D341Med (cell line): ENCODE measurements at regions not wholly inside any gene's neighbourhood (a gene's known extent, or its start where the extent isn't known, plus 50 kb on each side); places are given as distances from the start of the nearest gene placed in this dataset.
"Not testable (repeated sequence)": the region's sequence is repeated elsewhere in the genome, so short reads cannot be mapped to it uniquely, and the experiment has no call there.

Experiments used
- DNase-seq: peaks from one replicate; pipeline ENCODE4 v3.0.0; 2012; ENCODE audit warnings: low spot score

DNA sequence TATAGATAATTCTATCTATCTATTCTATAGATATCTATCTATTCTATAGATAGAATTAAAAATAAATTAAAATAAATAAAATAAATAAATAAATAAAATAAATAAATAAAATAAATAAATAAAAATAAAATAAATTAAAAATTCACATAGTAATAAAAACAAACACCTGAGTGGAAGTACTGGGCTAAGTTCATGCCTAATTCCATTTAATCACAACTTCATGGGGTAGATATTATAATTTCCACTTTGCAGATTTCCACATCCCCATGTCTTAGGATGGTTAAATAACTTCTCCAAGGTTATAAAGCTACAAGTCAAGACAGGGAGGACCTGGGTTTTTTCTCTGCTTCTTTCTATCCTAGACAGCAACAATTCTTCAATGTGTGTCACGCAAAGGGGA lies 261.4 kb upstream of the MEX3C start:
- DNase-seq = no peak

DNA sequence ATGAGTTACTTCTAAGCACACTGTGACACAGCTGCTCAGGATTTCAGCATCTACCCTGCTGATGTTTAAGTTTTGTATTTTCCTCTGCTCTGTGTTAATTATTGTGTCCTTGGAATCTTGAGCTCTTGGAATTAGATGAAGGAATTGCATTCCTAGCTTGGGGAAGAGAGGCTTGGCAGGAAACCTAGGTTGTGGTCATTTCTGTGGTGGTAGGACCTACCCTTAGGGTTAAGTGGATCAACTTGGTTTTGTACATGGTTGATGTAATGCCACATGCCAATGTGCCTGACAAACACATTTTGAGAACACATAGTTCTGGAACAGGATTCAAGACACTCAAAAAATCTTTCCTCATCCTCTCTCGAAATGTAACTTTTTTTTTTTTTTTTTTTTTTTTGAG lies 264.5 kb upstream of the MEX3C start:
- DNase-seq = no peak

DNA sequence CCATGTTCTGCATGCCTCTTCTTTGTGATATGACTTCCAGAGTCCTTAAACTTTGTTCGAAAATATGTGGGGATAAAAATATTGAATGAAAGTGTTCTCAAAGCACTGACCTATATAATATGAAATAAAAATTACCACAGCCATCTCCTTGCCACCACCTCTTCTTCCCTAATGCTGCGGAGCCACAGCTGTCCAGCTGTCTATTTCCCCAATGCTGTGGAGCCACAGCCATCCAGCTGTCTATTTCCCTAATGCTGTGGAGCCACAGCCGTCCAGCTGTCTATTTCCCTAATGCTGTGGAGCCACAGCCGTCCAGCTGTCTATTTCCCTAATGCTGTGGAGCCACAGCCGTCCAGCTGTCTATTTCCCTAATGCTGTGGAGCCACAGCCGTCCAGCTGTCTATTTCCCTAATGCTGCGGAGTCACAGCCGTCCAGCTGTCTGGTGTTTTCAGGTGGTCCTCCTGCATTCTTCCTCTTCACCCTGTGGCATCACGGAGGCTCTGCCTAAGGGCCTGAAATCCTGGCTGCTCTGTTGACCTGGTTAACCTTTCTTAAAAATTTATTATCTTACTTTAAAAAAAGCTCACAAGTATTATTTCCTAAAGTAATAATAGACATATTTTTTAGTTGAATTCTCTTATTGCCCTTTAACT lies 266.1 kb upstream of the MEX3C start:
- DNase-seq = no peak

DNA sequence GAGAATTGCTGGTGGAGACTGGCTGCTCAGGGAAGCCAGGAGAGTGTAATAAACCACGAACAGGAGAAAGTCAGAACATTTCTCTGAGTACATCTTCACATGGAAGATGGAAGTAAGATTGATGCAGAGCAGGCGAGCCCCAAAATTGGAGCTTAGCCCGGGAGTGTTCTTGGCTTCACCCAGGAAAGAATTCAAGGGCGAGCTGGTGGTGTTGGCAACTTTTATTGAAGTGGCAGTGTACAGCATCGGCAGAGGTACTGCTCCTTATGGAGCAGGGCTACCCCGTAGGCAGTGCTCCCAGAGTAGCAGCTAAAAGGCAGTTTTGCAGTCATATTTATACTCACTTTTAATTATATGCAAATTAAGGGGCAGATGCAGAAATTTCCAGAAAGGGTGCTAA lies 281.4 kb upstream of the MEX3C start:
- no peak for DNase-seq

DNA sequence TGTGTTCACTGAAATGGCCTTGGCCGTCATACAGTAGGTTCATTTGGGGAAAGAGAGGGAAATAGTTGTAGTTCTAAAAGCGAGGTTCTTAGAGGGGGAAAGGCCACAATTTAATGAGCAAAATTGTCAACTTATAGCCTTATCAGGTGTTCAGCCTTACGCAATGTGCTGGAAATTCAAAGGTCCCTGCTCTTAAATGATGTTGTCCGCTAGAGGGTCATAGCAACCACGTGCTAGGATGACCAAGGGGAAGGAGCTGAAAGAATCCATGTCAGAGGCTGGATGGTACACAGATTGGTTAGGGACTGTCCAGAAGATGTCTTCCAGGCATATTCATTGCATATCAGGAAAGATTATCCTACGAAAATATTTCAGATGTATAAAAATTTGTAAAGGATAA lies 282.3 kb upstream of the MEX3C start:
- DNase-seq = no peak

DNA sequence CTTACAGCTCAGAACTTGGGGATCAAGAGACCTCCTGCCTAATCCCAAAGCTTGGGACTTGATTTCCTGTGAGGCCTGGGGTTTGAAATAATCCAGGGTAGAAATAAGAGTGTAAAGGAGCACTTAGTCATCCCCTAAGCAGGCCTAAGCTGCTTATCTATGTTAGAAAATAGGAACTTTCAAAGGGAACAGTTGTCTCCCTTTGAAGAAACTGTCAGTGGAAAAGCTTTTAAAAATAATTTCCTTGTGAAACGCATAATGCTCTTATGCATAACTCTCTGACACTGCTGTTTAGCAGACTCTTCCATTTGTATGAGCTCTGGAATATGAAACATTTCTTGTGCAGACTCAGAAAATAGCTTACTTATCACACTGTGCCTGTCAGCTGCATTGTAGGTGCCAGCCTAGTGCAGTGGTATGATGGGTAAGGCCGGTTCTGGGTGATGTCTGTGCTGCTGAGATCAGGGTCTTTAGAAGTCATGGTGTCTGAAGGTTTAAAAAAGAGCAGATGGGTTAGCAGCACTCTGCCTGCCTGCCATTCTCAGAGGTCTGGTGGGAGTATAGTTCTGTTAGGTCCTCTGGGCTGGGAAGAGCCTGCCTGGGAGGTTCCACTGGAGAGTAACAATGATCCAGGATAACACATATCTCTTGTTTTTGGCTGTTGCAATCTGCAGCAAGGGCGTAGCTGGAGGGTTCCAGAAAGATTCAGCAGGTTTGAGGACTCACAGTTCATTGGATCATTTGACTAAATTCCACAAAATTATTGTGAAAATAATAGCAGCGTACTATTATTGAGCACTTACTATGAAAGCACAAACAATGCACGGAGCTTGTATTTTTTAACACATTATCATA lies 283.2 kb upstream of the MEX3C start:
- DNase-seq = no peak

DNA sequence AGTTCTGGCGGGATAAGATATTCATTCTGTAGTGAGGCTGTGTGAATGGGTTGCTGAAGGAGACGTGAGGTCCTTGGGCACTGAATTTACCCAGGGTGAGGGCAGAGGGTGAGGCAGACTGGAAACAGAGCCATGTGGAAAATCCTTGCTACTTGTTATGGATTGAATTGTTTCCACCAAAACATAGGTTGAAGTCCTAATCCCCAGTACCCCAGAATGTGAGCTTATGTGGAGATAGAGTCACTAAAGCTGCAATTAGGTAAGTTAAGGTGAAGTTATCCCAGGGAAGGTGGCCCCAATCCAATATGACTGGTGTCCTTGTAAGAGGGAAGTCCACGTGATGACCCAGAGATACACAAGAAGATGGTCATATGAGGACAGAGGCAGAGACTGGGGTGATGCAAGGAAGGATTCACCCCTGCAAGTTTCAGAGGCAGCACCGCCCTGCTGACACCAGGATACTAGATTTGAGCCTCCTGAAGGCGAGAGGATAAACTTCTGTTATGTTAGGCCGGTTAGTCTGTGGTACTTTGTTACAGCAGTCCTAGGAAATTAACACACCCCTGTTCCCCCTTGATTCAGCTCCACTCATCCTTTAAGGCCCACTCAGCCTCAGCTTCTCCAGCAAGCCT lies 289.4 kb upstream of the MEX3C start:
- no peak for DNase-seq

DNA sequence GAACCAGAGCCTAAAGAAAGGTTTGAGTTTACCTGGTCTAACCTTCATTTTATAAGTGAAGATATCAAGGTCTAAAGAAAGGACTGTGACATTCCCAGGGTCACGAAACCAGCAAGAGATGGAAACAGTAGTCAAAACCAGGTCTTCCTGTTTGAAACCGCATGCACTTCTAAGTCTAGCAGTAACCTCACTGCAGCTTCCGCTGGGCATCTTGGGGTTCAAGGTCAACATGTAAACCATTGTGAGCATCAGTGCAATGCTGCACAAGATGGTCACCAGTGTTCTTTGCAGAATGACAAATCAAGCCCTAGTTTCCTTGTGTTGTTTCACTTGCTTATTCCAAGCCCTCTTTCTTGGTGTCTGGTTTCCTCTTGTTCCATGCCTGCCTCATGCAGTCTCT lies 292.9 kb upstream of the MEX3C start:
- no peak for DNase-seq

DNA sequence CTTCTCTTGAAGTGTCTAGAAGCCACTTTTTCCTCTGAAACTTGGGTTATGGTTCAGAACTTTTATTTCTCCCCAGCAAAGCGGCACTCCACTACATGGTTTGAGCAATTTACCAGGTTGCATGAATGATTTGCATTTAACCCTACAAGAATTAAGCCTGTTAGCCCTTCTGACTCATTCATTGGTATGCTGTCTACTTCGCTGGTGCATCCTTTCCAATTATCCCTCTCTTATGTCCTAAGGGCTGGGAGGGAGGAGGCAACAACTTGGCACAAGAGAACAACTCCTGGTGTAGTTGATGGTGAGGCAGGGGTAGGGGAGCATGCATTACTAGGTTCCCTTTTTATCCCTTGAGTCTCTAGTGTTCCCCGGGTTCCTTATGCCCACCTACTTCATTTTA lies 293.4 kb upstream of the MEX3C start:
- no peak for DNase-seq

DNA sequence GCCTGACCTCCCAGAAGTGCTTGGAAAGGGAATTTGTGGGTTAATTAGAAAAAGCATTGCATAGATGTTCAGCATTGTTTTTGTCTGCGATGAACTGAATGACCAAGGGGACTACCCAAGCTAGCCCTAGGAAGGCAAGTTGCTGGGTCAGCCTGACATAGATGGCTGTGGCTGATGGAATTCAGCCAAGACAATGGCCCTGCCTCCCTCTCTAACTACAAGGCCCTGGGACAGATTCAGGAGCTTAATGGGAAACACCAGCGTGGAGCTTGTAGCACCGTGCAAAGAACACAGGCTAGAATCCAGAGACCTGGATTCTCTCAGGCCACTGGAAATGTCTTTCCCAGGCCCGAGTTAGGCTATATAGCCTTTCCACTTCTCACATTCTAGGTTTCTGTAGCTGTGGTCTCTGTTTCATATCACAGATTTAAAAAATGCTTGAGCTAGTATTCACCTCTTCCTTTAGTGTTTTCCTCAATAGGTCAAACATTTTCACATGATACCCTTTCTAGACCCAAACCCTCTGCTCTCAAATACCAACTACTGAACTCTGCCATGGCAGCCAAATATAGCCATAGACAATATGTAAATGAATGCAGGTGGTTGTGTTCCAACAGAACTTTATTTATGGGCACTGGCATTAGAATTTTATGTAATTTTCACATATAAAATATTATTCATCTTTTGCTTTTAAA lies 294.3 kb upstream of the MEX3C start:
- DNase-seq = no peak

DNA sequence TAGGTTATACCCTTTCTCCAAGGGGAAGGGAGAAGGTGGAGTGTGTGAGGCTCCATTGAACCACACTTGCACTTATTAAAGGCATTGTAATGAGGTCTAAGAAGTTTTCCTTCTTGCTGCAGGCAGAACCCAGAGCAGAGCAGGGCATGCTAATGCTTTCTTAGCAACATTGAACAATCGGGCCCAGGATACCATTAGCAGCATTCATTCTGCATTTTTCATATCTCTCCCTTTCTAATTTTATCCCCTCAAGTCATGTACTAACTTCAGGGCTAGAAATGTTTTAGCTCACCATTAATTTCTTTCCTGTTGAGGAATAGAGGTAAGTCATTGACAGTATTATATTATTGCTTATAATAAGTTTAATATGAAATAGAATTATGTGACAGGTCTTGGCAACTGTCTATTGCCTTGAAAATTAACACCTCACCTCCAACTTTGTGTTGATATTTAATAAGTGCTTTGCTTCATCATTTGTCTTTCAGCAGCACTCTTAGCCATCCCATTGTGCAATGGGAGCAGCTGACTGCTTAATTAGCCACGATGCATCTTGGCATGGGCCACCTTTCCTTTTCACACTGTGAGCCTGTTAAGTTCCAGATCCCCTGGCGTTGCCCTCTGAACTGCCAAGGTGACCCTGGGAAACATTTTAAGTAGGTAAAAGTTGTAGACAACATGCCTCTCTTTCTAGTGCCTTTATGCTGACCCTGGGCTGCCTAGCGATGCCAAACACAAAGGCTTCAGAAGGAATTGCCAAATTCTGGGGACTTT lies 300.8 kb upstream of the MEX3C start:
- no peak for DNase-seq

DNA sequence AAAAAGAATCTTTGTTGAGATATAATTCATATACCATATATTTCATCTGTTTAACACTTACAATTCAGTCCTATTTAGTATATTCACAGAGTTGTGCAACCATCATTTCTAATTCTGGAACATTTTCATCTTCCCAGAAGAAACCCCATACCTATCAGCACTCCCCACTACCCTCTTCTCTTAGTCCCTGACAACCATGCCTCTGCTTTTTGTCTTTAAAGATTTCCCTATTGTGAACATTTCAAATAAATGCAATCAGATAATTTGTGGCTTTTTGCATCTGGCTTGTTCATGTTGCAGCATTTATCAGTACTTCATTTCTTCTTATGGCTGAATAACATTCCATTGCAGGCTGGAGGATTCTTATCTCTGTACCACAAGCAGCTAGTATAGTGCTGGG lies 305.9 kb upstream of the MEX3C start:
- no peak for DNase-seq

DNA sequence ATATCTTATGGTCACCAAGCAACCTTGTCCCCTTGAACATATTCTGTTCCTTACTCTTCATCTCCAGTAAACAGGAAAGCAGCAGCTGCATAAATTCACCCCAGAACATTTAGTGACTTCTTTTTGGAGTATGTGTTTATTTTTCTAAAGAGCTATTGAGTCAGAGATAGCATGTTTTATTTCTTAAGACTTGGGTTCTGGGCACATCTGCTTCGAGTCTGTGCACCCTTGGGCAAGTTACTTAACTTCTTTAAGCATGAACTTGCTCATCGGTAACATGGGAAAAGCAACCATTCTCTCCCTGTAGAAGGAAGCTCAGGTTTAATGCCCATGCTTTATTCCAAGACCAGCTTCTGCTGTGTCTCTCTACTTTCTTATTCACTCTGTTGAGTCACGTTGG lies 309.3 kb upstream of the MEX3C start:
- no peak for DNase-seq

DNA sequence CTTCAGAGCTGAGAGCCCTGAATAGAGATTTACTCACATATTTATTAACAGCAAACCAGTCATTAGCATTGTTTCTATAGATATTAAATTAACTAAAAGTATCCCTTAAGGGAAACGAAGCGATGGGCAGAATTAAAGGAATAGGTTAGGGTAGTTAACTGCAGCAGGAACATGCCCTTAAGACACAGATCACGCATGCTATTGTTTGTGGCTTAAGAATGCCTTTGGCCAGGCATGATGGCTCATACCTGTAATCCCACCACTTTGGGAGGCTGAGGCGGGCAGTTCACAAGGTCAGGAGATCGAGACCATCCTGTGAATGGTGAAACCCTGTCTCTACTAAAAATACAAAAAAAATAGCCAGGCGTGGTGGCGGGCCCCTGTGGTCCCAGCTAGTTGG lies 310.9 kb upstream of the MEX3C start:
- not testable (repeated sequence) for DNase-seq

DNA sequence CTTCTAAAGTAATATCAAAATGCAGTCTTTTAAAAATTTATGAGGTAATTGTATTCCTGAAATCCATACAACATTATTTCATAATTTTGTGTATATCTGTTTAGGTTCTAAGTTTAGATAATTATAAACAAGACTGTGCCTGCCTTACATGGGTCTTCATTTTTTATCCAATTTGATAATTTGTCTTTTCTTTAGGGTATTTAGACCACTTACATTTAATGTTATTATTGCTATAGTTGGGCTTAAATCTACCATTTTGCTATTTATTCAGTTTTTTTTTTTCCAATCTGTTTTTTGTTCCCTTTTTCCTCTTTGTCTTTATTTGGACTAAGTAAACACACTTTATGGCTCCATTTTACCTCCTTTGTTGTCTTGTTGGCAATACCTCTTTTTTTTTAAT lies 312.5 kb upstream of the MEX3C start:
- no peak for DNase-seq

DNA sequence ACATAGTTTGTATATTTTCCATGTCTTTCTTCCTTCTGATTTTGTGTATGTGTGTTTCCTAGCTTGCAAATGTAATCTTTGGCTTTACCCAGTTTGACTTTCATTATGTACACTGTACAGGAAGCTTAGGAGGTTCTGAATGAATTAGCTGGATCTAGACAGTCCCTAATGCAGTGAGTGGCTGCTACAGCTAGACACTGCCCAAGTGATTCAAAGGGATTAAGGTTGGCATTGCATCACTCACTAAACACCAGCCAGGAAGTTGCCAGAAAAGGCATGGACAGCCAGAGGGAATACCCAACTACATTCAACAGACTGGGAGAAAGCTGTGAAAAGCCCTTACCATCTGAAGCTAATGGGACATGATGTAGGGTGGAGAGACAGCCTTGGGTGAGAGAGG lies 316.0 kb upstream of the MEX3C start:
- no peak for DNase-seq

DNA sequence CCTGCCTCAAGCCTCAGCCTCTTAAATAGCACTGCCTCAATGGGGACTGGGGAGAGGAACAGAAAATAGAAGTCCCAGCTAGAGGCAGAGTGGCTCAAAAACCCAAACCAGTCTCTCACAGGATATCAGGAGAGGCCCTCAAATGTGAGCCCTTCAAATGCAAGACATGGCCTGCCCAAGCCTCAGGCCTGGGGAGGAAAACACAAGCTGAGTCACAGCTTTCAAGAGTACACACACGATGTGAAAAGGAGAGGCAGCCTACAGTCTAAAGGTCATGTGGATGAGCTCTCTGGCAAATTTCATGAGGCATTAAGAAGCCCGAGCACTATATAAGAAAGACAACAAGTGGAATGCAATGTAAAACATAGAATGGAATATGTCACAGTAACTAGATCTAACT lies 316.6 kb upstream of the MEX3C start:
- no peak for DNase-seq

DNA sequence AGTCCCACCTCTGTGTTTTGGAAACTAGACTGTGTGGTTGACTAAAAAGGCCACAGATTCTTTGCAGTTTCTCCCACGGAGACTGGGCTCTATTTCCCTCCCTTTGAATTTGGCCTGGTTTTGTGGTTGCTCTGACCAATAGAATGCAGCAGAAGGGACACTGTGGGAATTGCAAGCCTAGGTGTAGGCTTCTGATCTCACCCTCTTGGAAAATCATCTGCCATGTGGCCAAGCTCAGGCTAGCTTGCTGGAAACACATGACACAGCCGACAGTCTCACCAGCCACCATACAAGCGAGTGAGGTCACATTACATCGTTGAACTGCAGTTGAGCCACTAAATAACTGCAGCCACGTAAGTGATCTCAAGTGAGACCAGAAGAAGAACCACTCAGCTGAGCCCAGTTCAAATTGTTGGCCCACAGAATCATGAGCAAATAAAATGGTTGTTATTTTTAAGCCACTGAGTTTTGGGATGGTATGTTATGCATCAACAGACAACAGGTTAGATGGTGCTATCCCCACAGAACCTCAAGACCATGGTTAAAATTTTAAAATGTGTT lies 319.1 kb upstream of the MEX3C start:
- DNase-seq = no peak

DNA sequence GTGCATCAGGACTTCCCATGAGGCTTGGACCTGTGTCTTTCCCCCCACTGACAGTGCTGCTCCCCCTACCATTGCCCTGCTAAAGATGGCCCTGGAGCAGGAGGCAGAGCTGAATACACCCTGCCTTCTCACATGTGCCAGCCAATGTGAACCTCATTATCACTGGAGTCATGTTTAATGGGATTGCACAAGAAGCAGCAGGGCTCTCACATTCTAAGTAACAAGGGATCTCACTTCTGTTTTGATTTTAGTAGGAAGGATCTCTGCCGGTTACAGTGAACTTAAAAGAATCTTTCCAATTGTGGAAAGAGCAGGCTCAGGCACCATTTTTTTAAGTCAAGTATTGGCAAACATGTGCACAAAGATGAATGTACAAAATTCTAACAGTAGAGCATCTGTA lies 322.1 kb upstream of the MEX3C start:
- DNase-seq = no peak

DNA sequence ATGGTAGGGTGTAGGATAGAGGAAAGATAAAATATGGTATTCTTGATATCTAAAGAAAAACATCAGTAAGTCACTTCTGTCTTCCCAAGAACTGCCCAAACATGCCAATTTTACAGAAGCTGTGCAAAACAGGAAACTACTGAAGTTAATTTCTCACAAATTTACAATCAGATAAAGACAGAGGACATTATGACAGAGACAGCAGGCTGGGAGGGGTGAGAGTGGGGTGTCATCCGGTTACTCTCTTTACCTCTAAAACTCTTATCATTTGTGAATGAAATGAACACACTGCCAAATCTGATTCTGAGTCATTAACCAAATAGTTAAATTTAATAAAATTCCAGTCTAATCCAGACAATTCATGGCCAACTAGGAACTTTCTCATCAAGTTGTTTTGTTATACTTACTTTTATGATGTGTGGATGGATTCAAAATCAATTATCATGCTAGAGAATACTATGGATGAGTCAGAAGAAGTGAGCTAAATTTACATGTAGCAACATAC lies 323.2 kb upstream of the MEX3C start:
- no peak for DNase-seq

DNA sequence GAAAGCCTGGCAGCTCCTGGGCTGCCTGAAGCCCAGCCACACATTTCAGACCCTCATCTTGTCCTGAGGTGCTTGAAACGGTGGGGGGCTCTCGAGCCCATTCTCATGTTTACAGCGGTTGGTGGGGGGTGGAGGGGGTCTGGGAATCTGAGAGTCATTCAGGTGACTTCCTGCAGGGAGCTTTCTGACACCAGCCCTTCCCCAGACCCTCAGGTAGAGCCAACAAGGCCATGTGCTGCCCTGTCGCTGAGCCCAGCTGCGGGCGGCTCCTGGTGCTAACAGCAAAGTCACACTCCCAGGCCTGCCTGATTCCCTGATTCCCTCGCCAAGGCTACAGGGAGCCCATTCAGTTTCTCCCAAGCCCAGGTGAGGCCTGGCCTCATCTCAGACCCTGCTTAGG lies 324.9 kb upstream of the MEX3C start:
- DNase-seq = no peak

DNA sequence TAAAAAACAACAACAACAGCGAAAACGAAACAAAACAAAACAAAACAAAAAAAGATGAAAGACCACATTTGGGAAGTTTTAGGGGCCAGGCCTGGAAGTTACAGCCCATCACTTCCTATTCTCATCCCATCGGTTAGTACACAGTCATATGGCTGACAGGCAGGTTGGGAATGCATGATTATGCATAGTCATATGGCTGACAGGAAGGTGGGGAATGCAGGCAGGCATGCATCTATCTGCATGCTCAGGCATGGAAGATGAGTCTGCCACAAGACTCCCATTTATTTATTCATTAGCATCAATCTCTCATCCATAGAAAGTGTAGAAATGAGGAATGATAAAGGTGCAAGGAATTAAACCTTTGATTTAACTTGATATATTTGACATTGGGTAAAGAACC lies 325.3 kb upstream of the MEX3C start:
- no peak for DNase-seq
